GM13977 (cell line): ENCODE measurements at regions not wholly inside any gene's neighbourhood (a gene's known extent, or its start where the extent isn't known, plus 50 kb on each side); places are given as distances from the start of the nearest gene placed in this dataset.
A peak's percentile ranks its signal among the peaks of the same experiment; 100 is the strongest.
"Not testable (repeated sequence)": the region's sequence is repeated elsewhere in the genome, so short reads cannot be mapped to it uniquely, and the experiment has no call there.

Source experiments
- DNase-seq: peaks from one replicate; pipeline ENCODE4 v3.0.0; 2012; ENCODE audit warnings: low spot score
- CTCF ChIP-seq: IDR thresholded peaks from 2 replicates; pipeline ENCODE4 v1.5.1; 2012; ENCODE audit warnings: mild to moderate bottlenecking, control low read depth; ENCODE audit not compliant: insufficient read depth; ENCODE audit errors: extremely low read depth, missing control alignments
- in situ Hi-C: fragments of 300-500 bp; cut with MboI; formaldehyde crosslinking; loops from one replicate; pipeline ENCODE4 v1.12.0; 2022; ENCODE audit warnings: low sequenced_read_pairs, low pct_unique_long_range_greater_than_20kb, mixed read lengths, inconsistent platforms; ENCODE audit not compliant: unreplicated experiment

- in situ Hi-C loops, result no loop called here
- no peak for TF ChIP-seq CTCF
- no peak for DNase-seq
Measured at GRCh38 chr10:57621466-57621865, 646.2 kb downstream of the IPMK start.

GRCh38 chr10:57605948-57606485 is 661.7 kb downstream of the IPMK start:
- no peak for DNase-seq
- in situ Hi-C loops, result no loop called here
- no peak for TF ChIP-seq CTCF

- in situ Hi-C loops, result no loop called here
- no peak for DNase-seq
- TF ChIP-seq CTCF, result no peak
Measured at GRCh38 chr10:57599440-57599839, 668.3 kb downstream of the IPMK start.

- no peak for TF ChIP-seq CTCF
- no peak for DNase-seq
- in situ Hi-C loops, result no loop called here
Measured at GRCh38 chr10:57593983-57594573, 673.6 kb downstream of the IPMK start.

GRCh38 chr10:57579926-57580325 is 687.8 kb downstream of the IPMK start:
- TF ChIP-seq CTCF, result peak; percentile 31
- DNase-seq, result no peak
- in situ Hi-C loops, result no loop called here

- no peak for TF ChIP-seq CTCF
- DNase-seq, result no peak
- in situ Hi-C loops, result no loop called here
Measured at GRCh38 chr10:57562211-57562610, 705.5 kb downstream of the IPMK start.

GRCh38 chr10:57551774-57552173 is 715.9 kb downstream of the IPMK start:
- DNase-seq, in situ Hi-C loops: not testable (repeated sequence)
